IPS DF 4.7 (cell line): ENCODE measurements at regions not wholly inside any gene's neighbourhood (a gene's known extent, or its start where the extent isn't known, plus 50 kb on each side); places are given as distances from the start of the nearest gene placed in this dataset.
A peak's percentile ranks its signal among the peaks of the same experiment; 100 is the strongest.
"Not testable (repeated sequence)": the region's sequence is repeated elsewhere in the genome, so short reads cannot be mapped to it uniquely, and the experiment has no call there.

Source experiments
- DNase-seq: peaks from one replicate; pipeline ENCODE4 v3.0.0-alpha.2; 2013; ENCODE audit warnings: low spot score; ENCODE audit errors: extremely low read depth

DNA sequence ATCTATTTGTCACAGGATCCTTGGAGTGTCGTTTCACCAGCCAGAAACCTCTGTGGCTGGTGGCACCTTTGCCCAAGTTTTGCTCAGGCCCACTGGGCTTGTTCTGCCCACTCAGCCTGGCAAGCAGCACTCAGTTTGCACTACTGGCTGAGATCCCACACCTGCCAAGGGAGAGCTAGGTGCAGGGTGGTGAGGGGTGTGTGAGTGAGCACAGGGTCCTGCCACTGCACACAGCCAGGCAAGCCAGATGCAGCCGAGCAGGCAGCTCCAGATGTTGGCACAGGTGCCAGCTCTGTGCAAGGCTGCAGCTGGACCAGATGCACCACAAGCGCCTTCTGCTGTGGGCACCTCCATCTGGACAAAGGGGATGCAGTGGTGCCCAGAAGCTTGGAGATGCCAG lies 281.7 kb upstream of the UBE2E3 start:
- no peak for DNase-seq

DNA sequence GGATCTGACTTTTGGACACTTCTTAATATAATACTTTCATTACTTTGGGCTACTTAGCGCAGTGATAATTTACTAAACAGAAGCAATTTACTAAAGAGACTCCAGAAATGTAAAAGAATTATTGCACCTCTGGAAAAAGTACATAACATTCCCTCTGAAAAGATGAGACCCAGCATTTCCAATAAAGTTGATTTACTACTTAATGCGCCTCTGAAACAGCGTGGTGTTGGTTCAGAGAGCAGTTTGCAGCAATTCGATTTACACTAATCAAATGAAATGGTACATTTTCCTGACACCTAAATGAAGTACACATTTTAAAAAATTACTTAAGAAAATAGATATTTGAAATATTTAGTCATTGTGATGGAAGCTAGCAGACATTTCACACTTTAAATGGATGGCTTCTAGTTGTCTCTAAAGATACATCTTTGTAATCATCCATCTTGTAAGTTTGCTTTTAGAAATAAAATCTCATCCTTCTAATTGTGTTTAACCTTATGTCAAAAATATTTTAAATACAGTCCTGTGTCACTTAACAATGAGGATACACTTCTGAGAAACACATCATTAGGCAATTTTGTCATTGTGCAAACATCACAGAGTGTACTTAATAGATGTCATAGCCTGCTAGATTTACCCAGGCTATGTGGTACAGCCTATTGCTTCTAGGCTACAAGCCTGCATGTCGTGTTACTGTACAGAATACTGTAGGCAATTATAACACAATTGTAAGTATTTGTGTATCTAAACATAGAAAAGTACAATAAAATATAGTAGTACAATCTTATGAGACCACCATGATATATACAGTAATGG lies 284.6 kb upstream of the UBE2E3 start:
- no peak for DNase-seq

DNA sequence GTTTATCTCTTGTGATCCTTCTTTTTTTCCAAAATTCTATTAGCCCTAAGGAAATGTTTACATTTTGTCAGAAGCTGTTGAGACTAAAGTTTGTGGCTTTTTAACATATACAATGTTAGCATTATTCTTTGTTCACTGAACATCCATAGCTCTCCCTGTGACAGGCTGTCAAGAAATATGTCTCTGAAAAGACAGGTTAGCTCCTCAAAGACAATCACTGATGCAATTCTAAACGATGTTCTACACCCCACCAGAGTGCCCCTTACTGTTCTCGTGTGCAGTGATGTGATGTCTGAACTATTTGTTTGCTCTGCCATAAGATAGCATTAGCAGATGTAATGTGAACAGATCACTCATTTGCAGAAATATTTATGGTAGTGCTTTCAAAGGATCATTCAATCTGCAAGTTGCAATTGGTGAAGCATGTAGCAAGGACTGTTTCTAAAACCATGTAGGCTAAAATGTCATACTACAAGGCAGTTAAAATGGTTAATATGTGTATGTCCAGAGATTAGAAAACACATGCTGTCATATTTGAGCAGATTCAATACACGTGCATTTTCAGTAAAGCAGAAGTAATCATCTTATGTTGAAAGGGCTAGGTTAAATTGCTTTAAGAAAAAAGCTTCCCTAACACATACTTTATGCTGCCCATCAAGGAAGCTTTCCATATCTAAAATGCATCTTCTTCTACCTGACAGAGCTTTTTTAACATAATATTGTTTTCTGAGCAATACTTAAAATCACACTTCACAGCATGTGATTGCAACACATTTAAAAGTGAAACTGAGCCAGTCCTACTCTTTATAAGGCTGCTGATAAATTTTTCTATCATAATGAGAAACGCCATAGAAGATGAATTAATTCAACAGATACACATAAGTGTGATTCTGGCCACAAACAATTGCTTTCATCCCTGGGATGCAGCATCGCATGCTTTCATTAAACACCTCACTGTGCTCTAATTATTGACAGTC lies 285.7 kb upstream of the UBE2E3 start:
- DNase-seq: no peak

DNA sequence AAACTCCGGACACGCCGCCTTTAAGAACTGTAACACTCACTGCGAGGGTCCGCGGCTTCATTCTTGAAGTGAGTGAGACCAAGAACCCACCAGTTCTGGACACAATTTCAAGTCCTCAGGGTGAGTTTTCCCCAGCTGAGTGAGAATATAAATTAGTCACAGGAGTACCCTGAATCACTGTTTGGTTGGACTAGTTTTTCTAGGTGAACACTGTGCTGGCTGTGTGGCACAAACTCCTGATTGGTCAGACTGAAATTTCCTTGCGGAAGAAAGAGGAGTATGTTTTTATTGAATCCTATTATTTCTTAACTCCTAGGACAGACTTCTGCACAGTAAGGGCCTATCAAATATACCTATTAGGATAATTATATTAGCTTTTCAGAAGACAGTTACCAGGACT lies 288.1 kb upstream of the UBE2E3 start:
- DNase-seq: no peak

DNA sequence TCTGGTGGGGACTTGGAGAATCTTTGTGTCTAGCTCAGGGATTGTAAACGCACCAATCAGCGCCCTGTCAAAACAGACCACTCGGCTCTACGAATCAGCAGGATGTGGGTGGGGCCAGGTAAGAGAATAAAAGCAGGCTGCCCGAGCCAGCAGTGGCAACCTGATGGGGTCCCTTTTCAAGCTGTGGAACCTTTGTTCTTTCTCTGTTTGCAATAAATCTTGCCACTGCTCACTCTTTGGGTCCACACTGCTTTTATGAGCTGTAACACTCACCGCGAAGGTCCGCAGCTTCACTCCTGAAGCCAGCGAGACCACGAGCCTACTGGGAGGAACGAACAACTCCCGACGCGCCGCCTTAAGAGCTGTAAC lies 288.6 kb upstream of the UBE2E3 start:
- not testable (repeated sequence) for DNase-seq

DNA sequence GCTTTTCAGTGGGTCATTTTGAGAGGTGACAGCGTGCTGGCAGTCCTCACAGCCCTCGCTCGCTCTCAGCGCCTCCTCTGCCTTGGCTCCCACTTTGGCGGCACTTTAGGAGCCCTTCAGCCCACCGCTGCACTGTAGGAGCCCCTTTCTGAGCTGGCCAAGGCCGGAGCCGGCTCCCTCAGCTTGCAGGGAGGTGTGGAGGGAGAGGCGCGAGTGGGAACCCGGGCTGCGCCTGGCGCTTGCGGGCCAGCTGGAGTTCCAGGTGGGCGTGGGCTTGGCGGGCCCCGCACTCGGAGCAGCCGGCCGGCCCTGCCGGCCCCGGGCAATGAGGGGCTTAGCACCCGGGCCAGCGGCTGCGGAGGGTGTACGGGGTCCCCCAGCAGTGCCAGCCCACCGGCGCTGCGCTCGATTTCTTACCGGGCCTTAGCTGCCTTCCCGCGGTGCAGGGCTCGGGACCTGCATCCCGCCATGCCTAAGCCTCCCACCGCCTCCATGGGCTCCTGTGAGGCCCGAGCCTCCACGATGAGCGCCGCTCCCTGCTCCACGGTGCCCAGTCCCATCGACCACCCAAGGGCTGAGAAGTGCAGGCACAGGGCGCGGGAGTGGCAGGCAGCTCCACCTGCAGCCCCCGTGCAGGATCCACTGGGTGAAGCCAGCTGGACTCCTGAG lies 289.1 kb upstream of the UBE2E3 start:
- DNase-seq: not testable (repeated sequence)

DNA sequence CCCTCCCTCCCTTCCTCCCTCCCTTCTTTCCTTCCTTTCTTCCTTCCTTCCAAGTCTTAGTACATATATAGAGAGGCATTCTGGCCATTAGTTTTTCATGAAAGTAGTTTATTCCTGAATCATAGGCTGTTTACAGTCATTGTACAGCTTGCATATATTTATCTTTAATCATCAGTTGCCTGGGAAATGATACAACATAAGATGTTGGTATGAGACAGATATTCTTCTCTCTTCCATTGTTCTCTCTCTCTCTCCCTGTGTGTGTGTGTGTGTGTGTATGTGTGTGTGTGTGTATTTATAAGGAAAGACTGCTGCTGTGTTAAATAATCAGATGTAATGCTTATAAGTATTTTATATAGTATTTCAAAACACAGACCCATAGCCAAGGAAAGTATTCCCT lies 289.8 kb upstream of the UBE2E3 start:
- DNase-seq: no peak

DNA sequence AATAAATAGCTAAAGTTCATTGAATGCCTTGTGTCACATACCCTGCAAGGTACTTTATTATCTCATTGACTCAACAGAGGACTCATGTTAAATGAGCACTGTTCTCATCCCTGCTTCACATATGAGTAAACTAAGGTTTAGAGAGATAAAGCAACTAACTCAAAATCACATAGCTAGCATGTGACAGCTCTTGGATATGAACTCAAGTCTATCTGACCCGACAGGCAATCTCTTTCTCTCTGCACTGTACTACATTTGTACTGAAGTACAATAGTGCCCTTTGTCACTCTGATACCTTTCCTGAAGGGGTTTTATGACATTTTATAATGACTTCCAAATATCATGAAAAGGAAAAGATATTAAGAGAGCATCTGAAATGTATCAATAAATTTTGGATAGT lies 297.5 kb upstream of the UBE2E3 start:
- no peak for DNase-seq

DNA sequence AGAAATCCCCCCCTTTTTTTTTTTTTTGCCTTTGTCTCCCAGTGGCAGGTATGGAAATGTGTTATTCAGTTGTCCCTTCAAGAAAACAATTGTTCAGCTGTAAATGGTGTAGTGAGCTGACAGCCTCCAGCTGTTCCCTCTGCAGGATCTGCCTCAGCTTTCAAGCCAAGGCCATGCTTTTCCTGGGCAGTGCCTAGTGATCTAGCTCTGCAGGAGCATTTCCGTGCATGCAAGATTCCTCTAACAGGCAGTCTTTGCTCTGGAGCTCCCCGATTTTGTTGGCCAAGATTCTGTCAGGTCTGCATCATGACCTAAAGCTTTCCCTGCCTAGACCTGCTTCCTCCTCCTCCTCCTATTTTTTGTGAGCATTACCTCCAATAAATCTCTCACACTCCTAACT lies 300.7 kb upstream of the UBE2E3 start:
- DNase-seq: peak; percentile 41

DNA sequence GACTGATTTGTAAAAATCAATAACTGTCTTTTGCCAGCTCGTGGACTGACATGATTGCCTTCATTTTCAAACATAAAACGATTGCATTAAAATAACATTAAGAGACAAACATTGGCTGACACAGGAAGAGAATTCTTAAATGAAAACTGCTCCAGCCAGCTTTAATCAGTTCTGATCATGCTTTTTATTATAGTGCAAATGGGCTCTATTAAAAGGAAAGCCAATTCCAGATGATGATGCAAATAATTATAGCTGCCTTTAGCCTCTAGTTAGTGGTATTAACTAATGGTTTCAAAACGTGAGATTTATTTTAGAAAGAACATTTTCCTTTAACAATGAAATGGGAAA lies 301.8 kb upstream of the UBE2E3 start:
- no peak for DNase-seq

DNA sequence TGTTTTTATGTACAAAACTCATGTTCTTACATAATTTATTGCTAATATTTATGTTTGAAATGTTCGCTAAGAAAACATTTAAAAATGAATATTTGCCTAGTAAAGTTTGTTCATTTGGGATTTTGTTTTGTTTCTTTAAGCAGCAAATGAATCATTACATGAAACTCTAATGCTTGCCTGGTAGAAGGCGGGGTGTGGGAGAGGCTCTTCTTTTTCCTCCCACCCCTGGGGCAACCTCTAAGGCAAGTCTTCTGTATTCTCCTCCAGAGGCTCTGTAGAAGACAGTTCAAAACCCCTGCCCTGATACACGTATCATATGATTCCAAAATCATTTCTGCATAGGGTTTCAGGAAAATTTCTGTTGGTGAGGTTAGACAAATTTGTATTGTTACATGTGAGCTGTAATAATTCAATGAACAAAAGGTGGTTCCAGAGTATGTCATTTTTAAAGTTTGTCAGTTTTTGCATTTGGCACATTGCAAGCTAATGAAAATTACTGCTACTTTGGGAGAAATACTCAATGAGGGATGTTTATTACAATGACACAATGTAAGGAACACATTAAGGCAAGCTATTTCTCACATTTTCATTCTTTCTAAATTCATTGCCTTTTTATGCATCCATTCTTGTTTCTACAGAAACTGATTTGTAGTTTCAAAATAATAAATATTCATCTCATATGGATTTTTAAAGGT lies 302.3 kb upstream of the UBE2E3 start:
- no peak for DNase-seq

DNA sequence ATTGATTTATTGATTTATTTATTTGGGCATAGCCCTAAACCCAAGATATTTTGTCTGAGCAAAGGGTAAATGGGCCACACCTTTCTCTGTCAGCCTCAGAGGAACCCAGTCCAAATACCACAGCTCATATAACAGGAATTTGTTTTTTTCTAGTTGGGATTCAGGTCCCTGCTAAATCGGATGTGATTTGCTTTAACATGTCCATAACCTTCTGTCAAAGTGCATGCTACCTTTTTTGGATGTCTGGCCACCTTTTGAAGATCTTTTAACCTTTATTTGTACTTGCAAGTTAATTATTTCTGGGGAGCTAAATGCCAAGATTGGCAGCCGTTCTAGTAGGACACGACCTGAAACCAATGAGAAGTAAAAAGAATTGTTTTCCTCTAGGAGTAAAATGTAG lies 303.2 kb upstream of the UBE2E3 start:
- DNase-seq: no peak

DNA sequence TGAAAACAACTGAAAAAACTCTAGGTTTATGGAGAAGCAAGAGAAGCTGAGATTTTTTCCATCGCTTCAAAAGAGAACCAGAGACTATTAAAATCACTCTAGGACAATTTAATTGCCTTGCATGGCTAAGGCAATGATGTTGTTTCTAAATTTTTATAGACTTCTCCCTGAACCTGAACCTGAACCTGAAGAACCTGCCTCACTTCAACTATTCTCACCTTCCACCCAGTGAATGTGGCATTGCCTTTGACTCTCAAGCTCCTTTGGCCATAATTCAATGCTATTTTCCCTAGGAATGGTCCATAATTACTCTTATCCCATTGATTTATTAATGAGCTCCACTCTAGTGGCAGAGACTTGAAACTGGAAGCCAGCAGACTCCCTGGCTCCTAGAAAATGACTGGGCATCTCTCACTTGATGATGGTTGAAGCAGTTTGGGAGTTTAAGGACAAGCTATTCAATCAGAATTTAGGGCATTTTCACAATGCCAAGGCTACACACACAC lies 303.8 kb upstream of the UBE2E3 start:
- DNase-seq: no peak

DNA sequence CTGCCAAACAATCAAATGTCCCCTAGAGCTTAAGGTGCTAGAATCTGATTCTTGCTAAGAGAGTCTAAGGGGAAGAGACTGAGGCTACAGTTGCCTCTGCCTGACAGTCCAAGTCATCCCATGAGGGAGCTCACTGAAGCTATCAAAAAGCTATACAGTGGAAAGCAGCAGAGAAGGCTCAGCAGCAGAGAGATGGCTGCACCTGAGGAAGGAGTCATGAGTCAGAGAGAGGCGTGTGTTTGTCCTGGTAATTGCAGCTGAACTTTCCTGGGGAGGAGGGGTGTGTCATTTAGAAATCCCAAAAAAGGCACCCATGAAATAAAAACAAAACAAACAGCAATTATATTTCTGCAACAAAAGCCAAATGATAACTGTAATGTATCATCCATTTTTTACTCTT lies 305.2 kb upstream of the UBE2E3 start:
- DNase-seq: no peak

DNA sequence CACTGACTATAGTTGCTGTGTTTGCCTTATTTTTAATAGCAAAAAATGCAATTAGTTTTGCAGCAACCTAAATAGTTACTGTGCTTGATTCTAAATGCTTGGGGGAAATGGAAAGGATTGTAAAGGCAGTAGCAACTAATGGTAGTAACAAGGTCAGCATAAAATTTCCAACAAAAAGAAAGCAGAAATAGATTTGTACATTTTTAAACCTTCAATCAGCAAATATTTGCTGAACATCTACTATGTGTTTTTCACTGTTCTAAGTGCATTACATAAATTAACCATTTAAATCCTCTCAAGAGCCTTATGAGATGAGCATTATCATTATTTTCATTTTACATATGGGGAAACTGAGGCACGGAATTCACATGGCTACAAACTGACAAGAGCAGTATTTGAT lies 308.0 kb upstream of the UBE2E3 start:
- DNase-seq: no peak

DNA sequence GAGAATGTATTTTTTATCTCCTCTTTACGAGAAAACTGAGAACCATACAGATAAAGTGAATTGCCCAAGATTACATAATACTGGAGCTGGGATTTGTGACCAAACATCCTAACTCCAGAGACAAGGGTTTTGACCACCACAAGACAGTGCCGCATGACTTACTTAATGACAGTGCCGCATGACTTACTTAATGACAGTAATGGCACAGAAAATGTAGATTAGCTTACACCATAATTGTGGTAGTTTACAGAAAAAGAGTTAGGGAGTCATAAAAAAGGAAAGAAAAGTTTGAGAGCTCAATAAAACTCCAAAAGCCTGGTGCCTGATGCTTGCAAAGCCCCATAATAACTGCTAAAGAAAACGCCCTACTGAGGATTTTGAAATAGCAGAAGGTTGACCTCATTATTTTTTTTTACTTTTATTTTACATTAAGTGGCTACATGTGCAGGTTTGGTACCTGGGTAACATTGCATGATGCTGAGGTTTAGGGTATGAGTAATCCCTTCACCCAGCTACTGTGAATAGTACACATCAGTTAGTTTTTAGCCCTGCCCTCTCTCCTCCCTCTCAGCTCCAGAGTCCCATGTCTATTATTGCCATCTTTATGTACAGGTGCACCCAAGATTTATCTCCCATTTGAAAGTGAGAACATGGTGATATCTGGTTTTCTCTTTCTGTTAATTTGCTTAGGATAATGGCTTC lies 310.0 kb upstream of the UBE2E3 start:
- no peak for DNase-seq

DNA sequence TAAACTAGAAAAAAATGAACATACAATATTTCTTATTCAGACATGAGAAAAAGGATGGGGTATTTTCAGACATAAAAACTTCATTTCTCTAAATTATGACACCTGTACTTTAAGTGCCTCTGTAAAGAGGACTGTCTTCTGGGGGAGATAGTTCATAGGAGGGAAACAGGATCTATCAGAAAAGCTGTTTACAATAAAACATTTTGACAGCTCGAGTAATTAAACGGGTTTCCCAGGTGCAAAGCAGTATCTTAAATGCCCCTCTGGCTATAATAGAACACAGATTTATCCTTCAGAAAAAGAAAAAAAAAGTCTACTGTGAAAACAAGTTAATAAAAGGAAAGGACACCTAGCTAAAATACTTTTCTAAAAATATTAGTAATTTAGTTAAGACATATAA lies 311.4 kb upstream of the UBE2E3 start:
- DNase-seq: no peak

DNA sequence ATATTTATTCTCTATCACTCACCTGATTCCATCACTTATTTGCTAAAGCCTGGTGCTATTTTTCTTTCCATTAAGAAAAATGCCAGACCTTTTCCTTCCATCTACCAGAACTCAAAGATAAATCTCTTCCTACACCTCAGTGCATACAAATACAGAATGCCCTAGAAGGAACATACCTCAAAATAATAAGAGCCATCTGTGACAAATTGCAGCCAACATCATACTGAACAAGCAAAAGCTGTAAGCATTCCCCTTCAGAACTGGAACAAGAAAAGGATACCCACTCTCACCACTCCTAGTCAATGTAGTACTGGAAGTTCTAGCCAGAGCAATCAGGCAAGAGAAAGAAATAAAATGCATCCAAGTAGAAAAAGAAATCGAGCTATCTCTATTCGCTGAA lies 315.9 kb upstream of the UBE2E3 start:
- no peak for DNase-seq

DNA sequence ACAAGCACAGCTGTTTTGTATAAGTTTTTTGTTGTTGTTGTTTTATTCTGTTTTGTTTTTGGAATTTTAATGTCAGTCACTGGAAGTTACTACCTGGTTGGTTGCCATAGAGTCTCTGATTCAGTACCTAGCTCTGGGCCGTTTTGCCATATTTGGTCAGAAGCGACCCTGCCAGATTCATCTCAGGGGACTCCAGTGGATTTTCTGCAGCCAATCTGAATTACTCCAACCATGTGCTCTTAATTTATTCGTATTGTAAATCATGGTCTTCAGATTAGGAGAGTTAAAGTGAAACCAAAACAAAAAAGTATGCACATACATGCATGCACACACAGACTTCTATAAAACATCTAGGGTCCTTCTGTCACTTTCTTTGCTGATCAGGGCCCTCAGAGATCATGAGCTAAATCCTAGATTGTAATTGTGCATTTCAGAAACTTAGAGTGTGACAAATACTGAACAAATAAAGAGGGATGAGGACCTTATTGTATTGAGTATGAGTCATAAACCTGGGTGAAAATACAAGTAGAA lies 317.4 kb upstream of the UBE2E3 start:
- DNase-seq: no peak

DNA sequence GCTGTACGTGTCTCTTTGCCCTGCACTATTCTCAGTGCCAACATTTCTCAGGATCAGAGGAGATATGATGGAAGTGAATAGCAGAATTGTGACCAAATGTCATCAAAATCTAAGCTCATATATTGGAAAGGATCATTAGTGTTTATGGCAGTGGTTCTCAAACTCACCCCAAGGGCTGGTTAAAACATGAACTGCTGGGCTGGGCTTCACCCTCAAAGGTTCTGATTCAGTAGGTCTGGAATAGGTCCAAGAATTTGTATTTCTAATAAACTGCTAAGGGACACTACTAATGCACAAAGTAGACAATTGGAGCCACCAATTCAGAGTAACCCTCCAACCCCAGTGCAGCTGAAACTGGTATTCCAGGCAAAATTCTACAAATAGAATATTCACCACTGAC lies 317.9 kb upstream of the UBE2E3 start:
- no peak for DNase-seq

DNA sequence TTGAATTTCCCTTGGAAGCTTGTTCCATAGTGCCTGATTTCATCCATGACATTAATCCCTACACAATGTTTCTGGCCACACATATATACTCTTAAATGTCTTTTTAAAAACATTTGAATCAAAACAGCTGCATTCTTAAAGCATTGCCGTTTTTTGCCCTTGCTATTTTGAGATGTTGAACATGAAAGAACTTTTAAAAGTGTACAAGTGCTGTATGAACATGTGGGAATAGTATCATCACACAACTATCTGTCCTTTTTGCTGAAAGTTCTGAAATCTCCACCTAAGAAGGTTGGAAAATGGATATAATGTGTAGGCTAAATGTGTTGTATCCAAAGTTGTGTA lies 318.7 kb upstream of the UBE2E3 start:
- DNase-seq: no peak
